H54 (cell line): ENCODE measurements at regions not wholly inside any gene's neighbourhood (a gene's known extent, or its start where the extent isn't known, plus 50 kb on each side); places are given as distances from the start of the nearest gene placed in this dataset.

Experiments used
- DNase-seq: peaks from one replicate; pipeline ENCODE4 v3.0.0; 2011; ENCODE audit warnings: low spot score, mixed read lengths; ENCODE audit not compliant: insufficient read length
- FAIRE-seq: peaks from 3 replicates; lab custom pipeline; 2011; peaks lifted over from hg19 to GRCh38; lab: Jason Lieb, UNC
- POLR2A ChIP-seq: IDR thresholded peaks from 2 replicates; pipeline ENCODE4 v1.6.1; 2011; ENCODE audit warnings: low read depth, mild to moderate bottlenecking, low read length

- DNase-seq = no peak
- TF ChIP-seq POLR2A = no peak
- FAIRE-seq = no peak
Observed at GRCh38 chr1:233514946-233515391, 98.9 kb upstream of the KCNK1 start.

- no peak for TF ChIP-seq POLR2A
- no peak for DNase-seq
- no peak for FAIRE-seq
Observed at GRCh38 chr1:233516732-233517131, 97.2 kb upstream of the KCNK1 start.

- no peak for TF ChIP-seq POLR2A
- peak; percentile 35 for DNase-seq
Observed at GRCh38 chr1:233518344-233518743, 95.6 kb upstream of the KCNK1 start.

GRCh38 chr1:233520261-233521191, 93.4 kb upstream of the KCNK1 start:
- no peak for TF ChIP-seq POLR2A
- DNase-seq (peak; percentile 36), FAIRE-seq (peak; percentile 82)

More at GRCh38 chr1:233518344-233518743, 95.6 kb upstream of the KCNK1 start:
- no peak for FAIRE-seq

GRCh38 chr1:233523047-233523446, 90.9 kb upstream of the KCNK1 start:
- DNase-seq (no peak), FAIRE-seq (no peak)
- no peak for TF ChIP-seq POLR2A

GRCh38 chr1:233527818-233528217, 86.1 kb upstream of the KCNK1 start:
- no peak for TF ChIP-seq POLR2A
- FAIRE-seq (no peak), DNase-seq (no peak)

GRCh38 chr1:233530665-233531386, 83.1 kb upstream of the KCNK1 start:
- TF ChIP-seq POLR2A = no peak
- FAIRE-seq (no peak), DNase-seq (no peak)

GRCh38 chr1:233540816-233541215, 73.1 kb upstream of the KCNK1 start:
- DNase-seq (no peak), FAIRE-seq (no peak)
- no peak for TF ChIP-seq POLR2A

GRCh38 chr1:233543338-233544255, 70.3 kb upstream of the KCNK1 start:
- DNase-seq (peak; percentile 78), FAIRE-seq (peak; percentile 96)
- no peak for TF ChIP-seq POLR2A

- TF ChIP-seq POLR2A = no peak
- FAIRE-seq (no peak), DNase-seq (no peak)
Observed at GRCh38 chr1:233544304-233544703, 69.6 kb upstream of the KCNK1 start.

GRCh38 chr1:233547726-233548125, 66.2 kb upstream of the KCNK1 start:
- DNase-seq = no peak
- FAIRE-seq = no peak
- TF ChIP-seq POLR2A = no peak

GRCh38 chr1:233549404-233549803, 64.5 kb upstream of the KCNK1 start:
- DNase-seq = no peak
- FAIRE-seq = no peak

GRCh38 chr1:233549917-233550316, 64.0 kb upstream of the KCNK1 start:
- no peak for TF ChIP-seq POLR2A
- FAIRE-seq = no peak
- DNase-seq = no peak

More at GRCh38 chr1:233549404-233549803, 64.5 kb upstream of the KCNK1 start:
- TF ChIP-seq POLR2A = no peak
